H1 (cell line): ENCODE measurements at regions not wholly inside any gene's neighbourhood (a gene's known extent, or its start where the extent isn't known, plus 50 kb on each side); places are given as distances from the start of the nearest gene placed in this dataset.

Source experiments
- CTCF ChIP-seq, 3 experiments: IDR thresholded peaks; 1 replicate in 2 of 3; 2 replicates in 1 of 3; pipeline versions ENCODE4 v1.5.1 to v1.6.1; 2011; ENCODE audit warnings: low read length in 3 of 3, mild to moderate bottlenecking in 3 of 3, inconsistent platforms in 2 of 3, low read depth in 1 of 3, moderate library complexity in 1 of 3; ENCODE audit not compliant: insufficient read depth in 1 of 3; ENCODE audit errors: control extremely low read depth in 1 of 3
- NANOG ChIP-seq: IDR thresholded peaks from 2 replicates; pipeline ENCODE4 v1.6.1; 2011; ENCODE audit warnings: low read length, low read depth, mild to moderate bottlenecking, inconsistent platforms; ENCODE audit not compliant: insufficient read depth, poor library complexity, severe bottlenecking

GRCh38 chr5:4017076-4017803 lies 421.6 kb downstream of the IRX1 start (continued):
- no peak for TF ChIP-seq CTCF (IDR thresholded peaks at IDR 0.05; ENCODE audit: control extremely low read depth in 1 of 3, insufficient read depth in 1 of 3, low read depth in 1 of 3, low read length in 3 of 3)
- TF ChIP-seq NANOG, result no peak
